Ascending aorta (tissue), 2 donors: ENCODE measurements at regions not wholly inside any gene's neighbourhood (a gene's known extent, or its start where the extent isn't known, plus 50 kb on each side); places are given as distances from the start of the nearest gene placed in this dataset.

Experiments used
- DNase-seq, 2 donors: peaks; one replicate each; pipeline ENCODE4 v3.0.0-alpha.2; 2019; ENCODE audit warnings: low spot score in 2 of 2
- H3K27ac ChIP-seq, 2 donors: fragments of 200-600 bp; sonication (generic); one replicate each; pipeline ENCODE4 v1.5.1; 2016 to 2017; ENCODE audit warnings: mild to moderate bottlenecking in 1 of 2
- H3K27me3 ChIP-seq: fragments of 200-600 bp; sonication (generic); one replicate; pipeline ENCODE4 v1.5.1; 2017
- H3K36me3 ChIP-seq, 2 donors: fragments of 200-600 bp; sonication (generic); one replicate each; pipeline ENCODE4 v1.5.1; 2016
- H3K4me1 ChIP-seq, 2 donors: fragments of 200-600 bp; sonication (generic); one replicate each; pipeline ENCODE4 v1.5.1; 2016 to 2017; ENCODE audit warnings: mild to moderate bottlenecking in 1 of 2
- H3K4me3 ChIP-seq, 2 donors: fragments of 200-600 bp; sonication (generic); one replicate each; pipeline ENCODE4 v1.5.1; 2016 to 2017; ENCODE audit warnings: mild to moderate bottlenecking in 1 of 2
- H3K9me3 ChIP-seq, 2 donors: fragments of 200-600 bp; sonication (generic); one replicate each; pipeline ENCODE4 v1.5.1; 2016
- CTCF ChIP-seq, 3 experiments: fragments of 200-600 bp in 2 of 3; fragments of 450-650 bp in 1 of 3; sonication (generic) in 2 of 3; IDR thresholded peaks; one replicate each; pipeline ENCODE4 v1.5.1; 2016 to 2019; ENCODE audit warnings: antibody characterized with exemption in 3 of 3, mild to moderate bottlenecking in 1 of 3, moderate library complexity in 1 of 3
- intact Hi-C: fragments of 100-400 bp; cut with DNase I; formaldehyde crosslinking; loops from one replicate; pipeline ENCODE4 v1.15.1; 2023

DNA sequence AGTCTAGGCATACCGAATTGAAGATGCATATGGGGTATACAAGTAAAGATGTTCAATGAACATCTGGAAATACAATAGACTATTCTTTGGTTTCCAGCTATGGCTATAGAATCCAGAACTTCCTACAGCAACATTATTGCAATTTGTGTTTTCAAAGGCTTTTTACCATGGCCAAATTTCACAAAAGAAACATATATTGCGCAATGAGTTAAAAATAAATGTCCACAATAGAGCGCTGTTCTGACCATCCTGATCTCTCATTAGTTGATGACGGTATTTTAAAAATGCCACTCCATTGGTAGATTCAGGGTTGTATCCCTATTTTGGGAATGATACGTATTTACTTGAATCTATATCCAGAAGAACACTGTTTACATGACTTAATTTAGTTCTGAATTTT lies 139.2 kb downstream of the LINC00632 start:
- no peak for TF ChIP-seq CTCF (IDR thresholded peaks at IDR 0.05)
- H3K9me3 ChIP-seq: no peaks in the 10 kb centered on the region
- no peaks in the 10 kb centered on the region for H3K27me3 ChIP-seq
- no peak overlapping the region for H3K27ac ChIP-seq
- no peaks in the 10 kb centered on the region for H3K4me1 ChIP-seq
- intact Hi-C loops: no loop called here
- H3K36me3 ChIP-seq: no peaks in the 10 kb centered on the region
- no peak for DNase-seq
- no peak overlapping the region for H3K4me3 ChIP-seq

DNA sequence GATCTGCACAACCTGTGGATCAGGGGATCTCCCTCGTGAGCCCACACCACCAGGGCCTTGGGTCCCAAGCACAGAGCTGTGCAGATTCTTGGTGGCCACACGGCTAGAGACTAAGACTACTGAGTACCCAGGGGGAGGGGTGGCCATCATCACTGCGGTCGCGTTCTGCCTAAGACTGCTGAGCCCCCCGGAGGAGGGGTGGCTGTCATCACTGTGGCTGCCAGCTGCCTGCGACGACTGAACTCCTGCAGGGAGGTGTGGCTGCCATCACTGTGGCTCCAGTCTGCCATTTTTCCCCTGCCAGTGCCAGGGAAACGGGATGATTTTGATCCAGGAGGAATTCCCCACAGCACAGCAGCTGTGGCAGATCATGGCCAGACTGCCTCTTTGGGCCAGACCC lies 141.7 kb upstream of the SPANXB1 start:
- no peak for TF ChIP-seq CTCF (IDR thresholded peaks at IDR 0.05)
- Histone ChIP-seq H3K4me3 (no peak overlapping the region), H3K27ac (no peak overlapping the region), H3K36me3 (no peaks in the 10 kb centered on the region), H3K9me3 (no peaks in the 10 kb centered on the region), H3K27me3 (no peaks in the 10 kb centered on the region), H3K4me1 (no peaks in the 10 kb centered on the region)
- intact Hi-C loops: no loop called here
- no peak for DNase-seq

- no peaks in the 10 kb centered on the region for H3K4me1 ChIP-seq
- intact Hi-C loops: no loop called here
- H3K36me3 ChIP-seq: no peaks in the 10 kb centered on the region
- no peak for TF ChIP-seq CTCF (IDR thresholded peaks at IDR 0.05)
- no peaks in the 10 kb centered on the region for H3K9me3 ChIP-seq
- no peak overlapping the region for H3K27ac ChIP-seq
- no peaks in the 10 kb centered on the region for H3K27me3 ChIP-seq
- no peak for DNase-seq
- H3K4me3 ChIP-seq: no peak overlapping the region
Measured at GRCh38 chrX:140866446-140866845, 135.9 kb upstream of the SPANXB1 start.

DNA sequence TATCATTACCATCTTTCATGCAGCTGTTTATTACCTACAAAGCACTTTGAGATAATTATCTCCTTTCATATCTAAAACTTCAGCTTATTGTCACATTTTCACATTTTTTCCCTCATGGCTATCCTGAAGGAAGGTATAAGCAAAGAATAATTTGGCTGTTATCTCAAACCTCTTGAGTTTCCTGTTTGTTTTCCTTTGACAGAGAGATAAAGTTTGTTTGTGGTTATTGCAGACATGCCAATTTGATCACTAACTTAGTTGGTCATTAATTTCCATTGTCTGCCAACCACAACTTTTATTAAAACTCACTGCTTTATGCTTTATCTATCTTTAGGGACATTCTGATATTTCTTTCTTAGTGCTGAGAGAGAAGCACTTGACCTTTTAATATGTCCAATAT lies 89.8 kb upstream of the SPANXB1 start:
- DNase-seq: no peak
- Histone ChIP-seq H3K27me3 (no peaks in the 10 kb centered on the region), H3K27ac (no peak overlapping the region), H3K4me1 (no peaks in the 10 kb centered on the region), H3K9me3 (no peaks in the 10 kb centered on the region), H3K36me3 (no peaks in the 10 kb centered on the region), H3K4me3 (no peak overlapping the region)
- TF ChIP-seq CTCF (IDR thresholded peaks at IDR 0.05): no peak
- intact Hi-C loops: no loop called here

DNA sequence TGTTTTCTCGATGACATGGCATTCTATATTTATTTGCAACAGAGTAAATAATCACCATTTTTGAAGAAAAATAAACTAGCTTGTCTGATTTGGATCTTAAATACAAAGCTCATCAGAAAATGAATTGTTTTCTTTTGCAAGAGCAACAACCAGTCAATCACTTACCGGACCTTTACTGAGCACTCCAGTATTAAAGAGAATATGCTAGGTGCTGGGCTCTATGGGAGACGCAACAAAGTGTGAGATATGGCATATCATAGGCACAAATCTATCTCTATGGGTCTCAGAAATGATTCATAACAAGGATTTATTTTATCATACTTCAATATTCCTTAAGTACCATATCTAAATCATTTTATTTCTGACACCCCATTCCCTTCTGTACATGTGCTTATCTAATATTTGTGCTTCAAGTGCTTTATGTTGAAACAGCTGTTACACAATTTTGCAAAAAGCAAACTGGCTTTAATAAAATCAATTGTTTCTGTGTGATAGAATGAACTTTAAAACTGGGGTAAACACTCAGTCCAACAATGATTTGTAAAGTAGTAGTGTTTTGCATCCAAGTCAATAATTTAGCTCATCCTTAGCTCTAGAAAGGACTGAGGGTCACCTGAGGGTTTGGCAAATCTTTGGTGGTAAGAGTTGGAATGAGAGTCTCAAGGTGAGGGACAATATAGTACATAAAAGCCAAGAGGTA lies 88.4 kb upstream of the SPANXB1 start:
- peaks cover 0 to 2% of the 10 kb centered on the region in 2 donors for H3K4me1 ChIP-seq
- no peak overlapping the region for H3K4me3 ChIP-seq
- no peaks in the 10 kb centered on the region for H3K36me3 ChIP-seq
- intact Hi-C loops: no loop called here
- no peak overlapping the region for H3K27ac ChIP-seq
- no peak for DNase-seq
- TF ChIP-seq CTCF (IDR thresholded peaks at IDR 0.05): no peak
- no peaks in the 10 kb centered on the region for H3K9me3 ChIP-seq
- H3K27me3 ChIP-seq: no peaks in the 10 kb centered on the region

GRCh38 chrX:140916872-140917271 lies 85.5 kb upstream of the SPANXB1 start:
- Histone ChIP-seq H3K27me3 (no peaks in the 10 kb centered on the region), H3K36me3 (no peaks in the 10 kb centered on the region), H3K4me1 (peaks cover 0 to 2% of the 10 kb centered on the region in 2 donors), H3K9me3 (no peaks in the 10 kb centered on the region), H3K27ac (no peak overlapping the region), H3K4me3 (no peak overlapping the region)
- no peak for TF ChIP-seq CTCF (IDR thresholded peaks at IDR 0.05)
- intact Hi-C loops: loop anchor here (5.0 kb wide), 3 partner anchors 210 to 1170 kb away; no protein-coding TSS in a partner anchor
- no peak for DNase-seq
